ENCODE measurements at regions not wholly inside any gene's neighbourhood (a gene's known extent, or its start where the extent isn't known, plus 50 kb on each side); places are given as distances from the start of the nearest gene placed in this dataset.

- Histone ChIP-seq H3K27ac (no peak overlapping the region), H3K27me3 (no peaks in the 10 kb centered on the region), H3K4me1 (ENCODE audit: insufficient read depth) (no peaks in the 10 kb centered on the region), H3K36me3 (replicated peaks; ENCODE audit: insufficient read depth, low read depth) (no peaks in the 10 kb centered on the region), H3K9me3 (ENCODE audit: low read depth) (no peaks in the 10 kb centered on the region), H3K79me2 (no peaks in the 10 kb centered on the region), H3K4me2 (no peak overlapping the region), H4K20me1 (ENCODE audit: insufficient read depth, poor library complexity, severe bottlenecking) (no peaks in the 10 kb centered on the region), H2AFZ (no peak overlapping the region), H3K4me3 (no peak overlapping the region), H3K9me2 (replicated peaks; ENCODE audit: insufficient read depth) (no peaks in the 10 kb centered on the region)
- DNase-seq (ENCODE audit: low spot score) = no peak
- TF ChIP-seq EZH2 (IDR thresholded peaks at IDR 0.05; ENCODE audit: borderline replicate concordance) = no peak
- no peak for TF ChIP-seq EZH2phosphoT487 (IDR thresholded peaks at IDR 0.05; ENCODE audit: low read depth, severe bottlenecking, unreplicated experiment)
- TF ChIP-seq CTCF (IDR thresholded peaks at IDR 0.05; ENCODE audit: poor library complexity) = no peak
- WGBS (ENCODE audit: low lambda C conversion rate, missing lambda C conversion rate) = 88% methylated on average over 5 of the region's 5 CpGs
These were observed 125.0 kb downstream of the MOBP start for GRCh38 chr3:39592311-39593050.

- WGBS (ENCODE audit: low lambda C conversion rate, missing lambda C conversion rate) = 79% methylated on average over 3 of the region's 3 CpGs
- Histone ChIP-seq H3K4me1 (ENCODE audit: insufficient read depth) (no peaks in the 10 kb centered on the region), H3K9me2 (replicated peaks; ENCODE audit: insufficient read depth) (no peaks in the 10 kb centered on the region), H3K9me3 (ENCODE audit: low read depth) (no peaks in the 10 kb centered on the region), H3K27me3 (no peaks in the 10 kb centered on the region), H3K4me3 (no peak overlapping the region), H4K20me1 (ENCODE audit: insufficient read depth, poor library complexity, severe bottlenecking) (no peaks in the 10 kb centered on the region), H3K27ac (no peak overlapping the region), H2AFZ (no peak overlapping the region), H3K4me2 (no peak overlapping the region), H3K79me2 (no peaks in the 10 kb centered on the region), H3K36me3 (replicated peaks; ENCODE audit: insufficient read depth, low read depth) (no peaks in the 10 kb centered on the region)
- no peak for DNase-seq (ENCODE audit: low spot score)
- TF ChIP-seq EZH2 (IDR thresholded peaks at IDR 0.05; ENCODE audit: borderline replicate concordance) (no peak), EZH2phosphoT487 (IDR thresholded peaks at IDR 0.05; ENCODE audit: low read depth, severe bottlenecking, unreplicated experiment) (no peak), CTCF (IDR thresholded peaks at IDR 0.05; ENCODE audit: poor library complexity) (no peak)
These were observed 125.9 kb downstream of the MOBP start for GRCh38 chr3:39593341-39593740.

- no peak overlapping the region for H3K4me2 ChIP-seq
- H3K4me1 ChIP-seq (ENCODE audit: insufficient read depth) = no peaks in the 10 kb centered on the region
- no peaks in the 10 kb centered on the region for H3K9me3 ChIP-seq (ENCODE audit: low read depth)
- H2AFZ ChIP-seq = no peak overlapping the region
- no peak for DNase-seq (ENCODE audit: low spot score)
- no peaks in the 10 kb centered on the region for H3K79me2 ChIP-seq
- no peaks in the 10 kb centered on the region for H4K20me1 ChIP-seq (ENCODE audit: insufficient read depth, poor library complexity, severe bottlenecking)
- TF ChIP-seq EZH2phosphoT487 (IDR thresholded peaks at IDR 0.05; ENCODE audit: low read depth, severe bottlenecking, unreplicated experiment) (no peak), CTCF (IDR thresholded peaks at IDR 0.05; ENCODE audit: poor library complexity) (no peak), EZH2 (IDR thresholded peaks at IDR 0.05; ENCODE audit: borderline replicate concordance) (no peak)
- no peaks in the 10 kb centered on the region for H3K9me2 ChIP-seq (replicated peaks; ENCODE audit: insufficient read depth)
- no peak overlapping the region for H3K4me3 ChIP-seq
- WGBS (ENCODE audit: low lambda C conversion rate, missing lambda C conversion rate) = 48% methylated on average over 2 of the region's 2 CpGs
- no peaks in the 10 kb centered on the region for H3K36me3 ChIP-seq (replicated peaks; ENCODE audit: insufficient read depth, low read depth)
- no peaks in the 10 kb centered on the region for H3K27me3 ChIP-seq
- H3K27ac ChIP-seq = no peak overlapping the region
These were observed 133.8 kb downstream of the MOBP start for GRCh38 chr3:39601241-39601640.

Data from hepatocyte (in vitro differentiated cells).